ENCODE measurements at regions not wholly inside any gene's neighbourhood (a gene's known extent, or its start where the extent isn't known, plus 50 kb on each side); places are given as distances from the start of the nearest gene placed in this dataset.

DNA sequence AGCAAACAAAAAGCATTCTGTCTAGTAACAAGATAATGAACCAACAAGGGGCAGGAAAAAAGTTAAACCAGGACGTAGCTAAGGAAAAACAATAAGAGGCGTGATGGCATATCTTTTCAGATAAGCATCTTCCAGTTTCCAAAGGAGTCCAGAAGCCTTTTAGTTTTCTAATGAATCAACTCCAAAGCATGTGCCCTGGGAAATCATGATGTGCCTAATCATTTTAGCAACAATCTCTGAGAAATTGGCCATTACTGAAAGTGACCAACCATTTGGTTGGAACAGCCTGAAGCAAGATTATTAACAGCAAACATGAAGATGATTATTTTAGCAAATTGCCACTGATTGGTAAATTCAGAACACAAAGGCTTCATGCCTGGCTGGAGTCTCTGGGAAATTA is 440.9 kb upstream of the MAF start:
- no peak for DNase-seq (ENCODE audit: low read depth in 2 of 2)

DNA sequence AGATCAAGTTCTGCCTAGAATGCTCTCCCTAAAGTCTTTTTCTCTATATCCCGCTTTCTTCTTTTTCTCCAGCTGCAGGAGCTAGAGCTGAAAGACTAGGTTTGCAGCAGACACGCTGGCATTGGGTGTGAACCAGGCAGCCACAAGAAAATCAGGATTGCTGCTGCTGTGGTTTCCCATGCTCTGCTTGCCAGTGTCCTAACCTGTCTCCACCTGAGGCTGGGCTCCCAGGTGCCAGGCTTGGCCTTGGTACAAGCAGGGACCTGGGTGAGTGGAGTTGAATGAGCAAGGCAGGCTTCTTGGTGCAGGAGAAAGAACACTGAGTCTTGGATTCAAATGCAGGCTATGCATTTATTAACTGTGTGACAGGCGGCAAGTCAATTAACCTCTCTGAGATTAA is 440.3 kb upstream of the MAF start:
- no peak for DNase-seq (ENCODE audit: low read depth in 2 of 2)

DNA sequence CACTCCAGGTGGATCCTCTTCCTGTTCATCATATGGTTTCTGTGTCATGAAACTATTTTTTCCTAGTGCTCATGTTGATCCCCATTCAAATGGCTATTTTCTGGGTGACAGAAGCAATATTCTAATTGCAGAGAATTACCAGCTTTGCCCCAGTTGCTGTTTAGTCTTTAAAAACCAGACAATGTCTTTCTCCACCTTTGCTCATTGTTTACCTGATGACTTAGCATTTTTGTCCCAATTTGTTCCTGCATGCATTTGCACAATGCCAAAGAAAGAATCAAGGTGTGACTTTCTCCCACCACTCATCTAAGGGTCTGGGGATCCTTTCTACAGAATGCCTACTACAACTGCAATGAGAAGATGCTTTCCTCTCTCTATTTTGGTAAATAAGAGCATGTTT is 439.9 kb upstream of the MAF start:
- no peak for DNase-seq (ENCODE audit: low read depth in 2 of 2)

DNA sequence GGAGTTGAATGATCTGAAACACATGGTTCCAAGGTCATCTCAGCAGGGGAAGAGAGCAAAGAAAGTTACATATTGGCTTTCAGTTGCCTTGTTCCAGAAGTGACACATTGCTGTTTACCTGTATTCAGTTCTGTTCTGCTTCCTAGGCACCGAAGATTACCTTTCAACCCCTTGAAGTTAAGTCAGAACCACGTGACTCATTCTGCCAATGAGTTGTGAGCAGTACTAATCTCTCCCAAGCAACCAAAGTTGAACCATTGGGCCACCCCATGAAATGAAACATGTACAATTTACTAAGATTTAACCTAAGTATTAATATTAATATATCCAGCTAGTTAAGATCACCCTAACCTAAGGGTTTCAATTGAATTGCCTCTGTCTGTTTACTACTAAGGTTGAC is 439.2 kb upstream of the MAF start:
- DNase-seq (ENCODE audit: low read depth in 2 of 2), result no peak

DNA sequence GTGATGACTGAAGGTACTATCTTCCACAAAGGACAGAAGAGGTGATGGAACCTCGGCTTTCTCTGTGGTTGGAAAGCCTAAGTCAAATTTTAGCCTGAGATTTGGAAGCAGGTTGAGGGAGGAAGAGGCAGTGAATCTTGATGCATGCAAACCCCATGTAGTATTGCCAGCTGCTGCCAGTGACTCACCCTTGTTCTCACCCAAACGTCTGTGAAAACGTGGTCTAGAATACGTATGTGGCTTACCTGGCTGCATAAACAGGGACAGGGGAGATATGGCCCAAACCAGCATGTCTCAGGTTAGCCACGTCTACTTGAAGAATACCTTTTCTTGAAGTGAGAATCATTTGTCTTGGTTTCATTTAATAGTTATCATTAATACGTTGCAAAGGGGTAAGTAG is 438.0 kb upstream of the MAF start:
- no peak for DNase-seq (ENCODE audit: low read depth in 2 of 2)

DNA sequence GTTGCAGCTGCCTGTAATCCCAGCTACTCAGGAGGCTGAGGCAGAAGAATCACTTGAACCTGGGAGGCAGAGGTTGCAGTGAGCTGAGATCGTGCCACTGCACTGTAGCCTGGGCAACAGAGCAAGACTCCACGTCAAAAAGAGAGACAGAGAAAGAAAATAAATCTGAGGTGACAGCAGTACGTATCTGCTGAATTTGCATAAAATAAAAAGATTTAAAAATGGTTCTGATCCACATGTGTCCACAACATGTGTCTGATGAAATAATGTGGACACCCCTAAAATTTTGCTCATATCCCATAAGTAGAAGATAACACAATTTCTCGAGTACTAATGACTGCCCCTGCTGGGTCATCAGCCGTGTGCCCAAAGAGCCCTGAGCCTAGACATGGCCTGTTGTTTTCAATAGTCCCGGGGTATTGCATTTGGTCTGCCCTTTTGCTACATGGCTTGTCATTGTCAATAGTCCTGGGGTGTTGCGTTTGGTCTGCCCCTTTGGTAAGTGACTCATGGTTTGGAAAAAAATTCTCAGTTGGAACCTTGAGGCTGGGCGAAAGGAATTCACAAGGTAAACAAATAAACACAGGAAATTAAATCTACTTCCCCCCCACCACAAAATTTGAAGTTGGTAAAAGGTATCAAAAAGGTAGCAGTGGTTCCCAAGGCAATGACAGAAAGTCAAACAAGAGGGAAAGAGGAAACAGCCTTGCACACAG is 434.6 kb upstream of the MAF start:
- DNase-seq (ENCODE audit: low read depth in 2 of 2), result no peak

DNA sequence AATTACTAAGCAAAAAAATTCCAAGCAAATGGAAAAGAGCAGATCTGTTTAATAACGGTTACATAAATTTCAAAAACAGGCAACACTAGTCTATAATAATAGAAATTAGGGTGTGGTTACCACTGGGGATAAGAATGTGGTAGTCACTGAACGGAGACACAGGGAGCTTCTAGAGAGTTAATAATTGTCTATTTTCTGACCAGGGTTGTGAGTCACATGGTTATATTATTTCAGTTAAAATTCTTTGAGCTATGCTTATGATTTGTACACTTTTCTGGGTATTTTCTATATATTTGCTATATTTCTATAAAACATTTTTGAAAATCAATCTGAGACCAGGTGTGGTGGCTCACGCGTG is 433.9 kb upstream of the MAF start:
- no peak for DNase-seq (ENCODE audit: low read depth in 2 of 2)

DNA sequence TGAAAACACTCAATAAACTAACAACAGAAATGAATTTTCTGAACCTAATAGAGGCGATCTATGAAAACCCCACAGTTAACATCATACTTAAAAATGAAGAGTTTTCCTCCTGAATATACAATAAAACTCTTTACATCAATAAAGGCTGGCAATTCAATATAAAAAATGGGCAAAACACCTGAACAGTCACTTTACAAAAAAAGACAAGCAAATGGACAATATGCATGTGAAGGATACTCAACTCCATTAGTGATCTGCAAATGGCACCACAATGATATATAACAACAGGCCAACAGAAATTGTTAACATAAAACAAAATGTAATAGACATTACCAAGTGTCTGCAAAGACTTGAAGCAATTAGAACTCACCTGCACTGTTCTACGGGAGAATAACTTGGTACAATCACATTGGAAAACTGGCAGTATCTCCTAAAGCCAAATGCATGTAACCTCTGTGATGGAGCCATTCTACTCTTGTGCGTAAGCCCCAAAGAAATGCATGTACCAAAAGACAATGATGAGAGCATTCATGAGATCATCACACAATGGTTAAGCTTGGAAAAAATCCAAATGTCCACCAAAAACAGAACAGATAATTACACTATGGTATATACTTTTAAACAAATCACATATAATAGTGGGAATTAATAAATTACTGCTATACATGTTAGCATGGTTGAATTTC is 433.4 kb upstream of the MAF start:
- DNase-seq (ENCODE audit: low read depth in 2 of 2), result no peak

DNA sequence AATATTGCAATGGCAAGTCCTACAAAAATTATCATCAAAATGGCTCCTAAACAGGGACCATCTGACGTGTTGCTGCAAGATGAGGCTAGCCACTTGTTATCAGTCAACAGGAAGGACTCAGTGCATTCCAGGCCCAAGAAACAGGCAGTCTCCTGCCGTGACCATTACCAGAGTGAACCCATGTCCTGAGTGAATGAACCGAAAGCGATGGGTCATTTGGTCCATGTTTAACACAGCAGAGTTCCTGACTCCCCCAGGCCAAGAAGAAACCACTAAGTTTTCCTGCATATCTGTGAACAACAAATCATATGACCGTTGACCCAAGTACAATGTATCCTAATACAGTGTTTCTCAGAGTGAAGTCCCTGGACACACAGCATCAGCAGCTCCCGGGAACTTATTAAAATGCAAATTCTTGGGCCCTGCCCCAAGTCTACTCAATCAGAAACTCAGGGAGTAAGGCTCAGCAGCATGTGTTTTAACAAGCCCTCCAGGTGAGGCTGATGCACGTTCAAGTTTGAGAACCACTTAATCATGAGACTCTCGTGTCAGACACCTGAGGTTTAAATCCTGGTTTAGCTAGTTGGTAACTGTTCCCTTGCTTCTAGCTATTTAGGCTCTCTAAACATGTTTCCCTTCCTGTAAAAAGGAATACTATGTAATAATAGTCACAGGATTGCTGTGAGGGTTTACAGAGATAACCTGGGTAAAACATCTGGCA is 429.4 kb upstream of the MAF start:
- no peak for DNase-seq (ENCODE audit: low read depth in 2 of 2)

DNA sequence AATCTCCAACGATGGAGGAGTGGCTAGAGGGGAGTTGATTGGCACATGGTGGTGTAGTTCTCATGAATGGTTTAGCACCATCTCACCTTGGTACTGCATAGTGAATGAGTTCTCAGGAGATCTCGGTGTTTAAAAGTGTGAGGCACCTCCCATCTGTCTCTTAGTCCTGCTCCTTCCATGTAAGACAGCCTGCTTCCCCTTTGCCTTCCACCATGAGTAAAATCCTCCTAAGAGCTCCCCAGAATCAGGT is 428.8 kb upstream of the MAF start:
- DNase-seq (ENCODE audit: low read depth in 2 of 2), result no peak

DNA sequence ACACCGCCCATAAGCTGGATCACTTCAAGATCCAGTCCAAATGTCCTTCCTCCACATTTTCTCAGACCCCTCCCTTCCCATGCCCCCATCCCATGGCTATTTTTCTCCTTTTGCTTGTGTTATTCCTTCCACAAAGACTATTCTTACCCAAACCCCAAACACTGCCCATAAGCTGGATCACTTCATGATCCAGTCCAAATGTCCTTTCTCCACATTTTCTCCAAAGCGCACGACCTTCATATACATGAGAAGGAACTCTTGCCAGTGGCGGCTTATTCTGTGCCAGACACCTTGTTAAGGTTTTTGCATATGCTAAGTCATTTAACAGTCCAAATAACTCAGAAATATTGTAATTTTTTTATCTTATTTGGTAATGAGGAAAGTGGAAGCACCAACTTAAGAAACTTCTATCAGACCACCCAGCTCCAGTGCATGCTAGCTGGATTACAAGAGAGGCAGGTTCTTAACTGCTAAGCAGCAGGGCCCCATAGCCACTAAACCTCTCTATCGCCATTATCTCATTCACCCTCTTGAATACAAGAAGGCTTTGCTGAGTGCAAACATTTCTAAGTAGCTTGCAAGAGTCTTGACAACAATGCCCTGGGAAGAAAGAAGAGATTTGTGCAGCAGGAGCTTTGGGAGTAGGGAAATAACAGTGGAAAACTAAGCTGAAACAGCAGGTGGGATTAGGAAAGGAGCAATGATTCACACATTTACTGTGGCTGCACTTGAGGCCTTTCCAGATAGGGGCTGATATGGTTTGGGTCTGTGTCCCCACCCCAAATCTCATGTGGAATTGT is 428.2 kb upstream of the MAF start:
- no peak for DNase-seq (ENCODE audit: low read depth in 2 of 2)

DNA sequence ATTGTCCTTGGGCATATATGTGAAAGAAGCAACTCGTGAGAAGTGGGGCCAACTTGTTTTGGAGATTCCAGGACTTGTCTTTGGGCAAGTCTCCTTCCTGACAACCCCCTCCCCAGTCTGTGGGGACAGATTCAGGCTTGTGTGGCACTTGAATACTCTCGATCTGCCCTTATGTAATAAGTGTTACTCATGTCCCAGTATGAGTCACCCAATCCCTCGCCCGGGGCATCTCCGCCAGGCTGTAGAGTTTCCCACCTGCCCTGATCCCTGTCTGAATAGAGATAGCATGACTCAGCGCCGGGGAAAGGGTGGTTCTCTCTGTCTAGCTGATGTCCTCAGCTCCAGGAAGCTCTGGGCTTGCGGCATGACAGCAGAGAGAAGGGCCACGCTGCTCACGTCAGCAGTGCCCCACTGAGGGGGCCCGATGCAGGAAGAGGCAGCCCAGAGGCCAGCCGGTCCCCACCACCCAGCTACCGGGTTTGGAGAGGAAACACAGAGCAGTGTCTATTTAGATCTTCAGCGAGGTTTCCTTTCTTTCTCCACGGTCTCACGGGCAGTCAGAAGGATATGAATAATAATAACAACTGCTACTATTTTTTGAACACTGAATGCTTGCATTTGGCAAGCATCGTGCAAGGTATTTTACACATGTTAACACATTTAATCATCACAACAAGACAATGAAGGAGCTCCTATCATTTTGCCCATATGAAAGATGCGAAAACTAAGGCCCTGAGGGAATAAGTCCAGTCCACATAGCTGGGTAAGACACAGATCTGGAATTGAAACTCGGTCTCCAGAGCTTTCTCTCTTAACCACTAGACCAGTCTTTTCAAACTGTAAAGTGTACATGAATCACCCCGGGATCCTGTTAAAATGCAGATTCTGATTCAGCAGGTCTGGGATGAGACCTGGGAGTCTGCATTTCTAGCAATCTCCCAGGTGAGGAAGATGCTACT is 426.7 kb upstream of the MAF start:
- DNase-seq (ENCODE audit: low read depth in 2 of 2), result peak; percentile 8 to 10

DNA sequence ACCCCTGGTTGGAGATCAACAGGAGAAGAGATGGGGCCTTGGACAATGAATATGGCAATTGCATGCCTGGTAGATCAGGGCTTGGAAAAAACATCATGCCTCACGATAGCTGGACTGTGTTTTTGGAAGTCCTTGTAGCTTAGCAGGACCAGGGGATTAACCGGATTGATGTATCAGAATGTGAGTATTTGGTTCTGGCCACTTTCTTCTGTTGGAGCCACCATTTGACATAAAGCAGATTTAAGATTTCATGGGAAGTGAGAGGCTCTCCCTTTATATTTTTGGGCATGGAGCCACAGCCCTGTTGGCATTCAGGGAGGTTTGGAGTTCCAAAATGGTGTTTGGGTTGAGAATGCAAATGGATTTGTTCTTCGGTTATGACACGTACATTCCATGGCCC is 424.7 kb upstream of the MAF start:
- DNase-seq (ENCODE audit: low read depth in 2 of 2), result no peak

DNA sequence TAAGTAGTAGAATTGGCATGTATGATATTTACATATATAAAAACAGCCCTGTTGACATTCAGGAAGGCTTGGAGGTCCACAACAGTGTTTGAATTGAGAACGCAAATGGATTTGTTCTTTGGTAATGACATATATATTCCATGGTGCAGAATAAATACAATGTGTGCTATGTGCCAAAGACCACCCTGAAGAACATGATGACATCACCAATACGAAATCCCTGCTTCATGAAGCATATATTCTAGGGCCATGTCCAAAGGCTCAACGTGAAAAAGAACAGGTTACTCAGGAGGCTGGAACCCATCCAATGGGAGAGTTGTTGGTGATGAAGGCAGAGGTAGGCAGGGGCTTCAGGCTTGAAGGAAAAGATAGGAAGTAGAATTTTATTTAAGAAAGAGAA is 423.9 kb upstream of the MAF start:
- DNase-seq (ENCODE audit: low read depth in 2 of 2), result no peak

DNA sequence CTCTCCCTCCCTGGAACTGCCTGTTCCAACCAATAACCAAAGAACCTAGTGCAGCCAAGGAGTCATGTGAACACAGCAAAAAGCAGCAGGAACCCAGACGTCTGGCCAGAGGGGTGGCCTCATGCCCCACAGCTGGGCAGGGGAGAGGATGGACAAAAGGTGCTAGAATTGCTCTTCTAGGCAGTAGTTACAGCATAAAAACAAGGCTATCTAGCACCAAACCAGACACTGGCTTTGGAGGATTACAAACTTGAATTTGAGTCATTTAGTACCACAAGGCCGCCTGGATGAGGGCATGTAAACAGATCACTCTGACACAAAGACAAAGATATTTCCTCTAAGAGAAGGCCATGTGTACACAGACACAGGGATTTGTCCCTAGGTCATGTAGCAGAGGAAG is 423.3 kb upstream of the MAF start:
- DNase-seq (ENCODE audit: low read depth in 2 of 2), result no peak

DNA sequence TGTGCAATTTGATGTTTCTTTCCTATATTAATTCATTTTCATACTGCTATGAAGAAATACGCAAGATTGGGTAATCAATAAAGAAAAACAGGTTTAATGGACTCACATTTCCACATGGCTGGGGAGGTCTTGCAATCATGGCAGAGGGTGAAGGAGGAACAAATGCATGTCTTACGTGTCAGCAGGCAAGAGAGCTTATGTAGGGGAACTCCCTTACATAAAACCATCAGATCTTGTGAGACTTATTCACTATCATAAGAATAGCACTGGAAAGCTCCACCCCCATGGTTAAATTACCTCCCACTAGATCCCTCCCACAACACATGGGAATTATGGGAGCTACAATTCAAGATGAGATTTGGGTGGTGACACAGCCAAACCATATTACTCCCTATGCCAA is 418.9 kb upstream of the MAF start:
- DNase-seq (ENCODE audit: low read depth in 2 of 2), result no peak

DNA sequence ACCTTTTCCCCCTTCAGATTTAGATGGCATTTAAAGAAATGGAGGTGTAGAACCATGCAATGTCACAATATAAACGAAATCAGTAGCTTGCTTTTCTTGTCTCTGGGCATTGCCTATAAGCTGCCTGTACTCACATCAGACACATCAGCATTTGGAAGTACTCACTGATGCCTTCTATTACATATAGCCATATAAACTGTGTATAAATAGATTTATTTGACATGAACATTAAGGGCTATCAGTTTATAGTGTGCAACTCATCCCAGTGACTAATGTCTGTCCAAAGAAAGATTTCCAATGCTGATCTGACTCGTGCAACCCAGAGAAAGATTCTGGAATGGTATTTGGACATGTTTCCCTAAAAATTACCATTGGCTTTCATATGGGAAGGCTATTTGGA is 417.9 kb upstream of the MAF start:
- no peak for DNase-seq (ENCODE audit: low read depth in 2 of 2)

DNA sequence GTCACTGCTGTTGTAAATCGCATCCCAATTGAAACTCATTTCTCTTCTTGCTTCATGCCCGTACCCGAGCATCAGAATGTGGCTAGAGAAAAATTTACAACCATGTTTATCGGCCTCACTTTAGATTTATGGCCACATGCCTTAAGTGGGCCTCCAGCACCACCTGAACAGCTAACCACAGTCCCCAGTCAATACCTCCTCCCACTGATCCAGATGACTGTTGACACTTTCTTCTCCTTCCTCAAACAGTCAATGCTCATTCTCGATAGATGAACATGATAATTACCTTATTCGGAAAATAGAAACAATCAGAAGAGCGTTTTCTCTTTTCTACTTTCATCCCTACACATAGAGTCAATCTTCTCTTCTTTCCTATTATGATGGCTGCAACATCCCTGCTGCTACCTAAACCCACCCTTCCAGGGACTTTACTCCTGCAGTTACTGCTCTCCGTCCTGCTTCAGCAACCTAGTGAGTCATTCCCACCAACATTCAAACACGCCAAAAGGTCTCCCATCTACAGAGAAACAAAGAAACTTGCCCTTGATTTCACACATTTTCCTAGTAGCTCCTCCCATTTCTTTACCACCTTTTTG is 416.3 kb upstream of the MAF start:
- DNase-seq (ENCODE audit: low read depth in 2 of 2), result no peak

DNA sequence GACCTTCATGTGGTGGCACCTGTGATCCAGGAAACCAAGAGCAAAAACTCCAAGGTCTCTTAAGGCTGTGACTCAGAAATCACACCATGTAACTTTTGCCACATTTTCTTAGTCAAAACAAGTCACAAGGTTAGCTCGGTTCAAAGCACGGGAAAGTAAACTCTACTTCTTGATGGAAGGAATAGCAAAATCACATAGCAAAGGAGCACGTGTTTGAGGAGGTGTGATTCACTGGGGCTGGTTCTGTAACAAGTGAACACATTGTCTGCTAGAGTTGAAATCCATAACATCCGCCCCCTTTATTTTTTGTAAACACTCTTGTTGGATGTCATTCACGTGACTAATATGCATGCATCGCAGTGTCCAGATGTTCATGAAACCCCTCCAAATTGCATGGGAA is 415.0 kb upstream of the MAF start:
- no peak for DNase-seq (ENCODE audit: low read depth in 2 of 2)

DNA sequence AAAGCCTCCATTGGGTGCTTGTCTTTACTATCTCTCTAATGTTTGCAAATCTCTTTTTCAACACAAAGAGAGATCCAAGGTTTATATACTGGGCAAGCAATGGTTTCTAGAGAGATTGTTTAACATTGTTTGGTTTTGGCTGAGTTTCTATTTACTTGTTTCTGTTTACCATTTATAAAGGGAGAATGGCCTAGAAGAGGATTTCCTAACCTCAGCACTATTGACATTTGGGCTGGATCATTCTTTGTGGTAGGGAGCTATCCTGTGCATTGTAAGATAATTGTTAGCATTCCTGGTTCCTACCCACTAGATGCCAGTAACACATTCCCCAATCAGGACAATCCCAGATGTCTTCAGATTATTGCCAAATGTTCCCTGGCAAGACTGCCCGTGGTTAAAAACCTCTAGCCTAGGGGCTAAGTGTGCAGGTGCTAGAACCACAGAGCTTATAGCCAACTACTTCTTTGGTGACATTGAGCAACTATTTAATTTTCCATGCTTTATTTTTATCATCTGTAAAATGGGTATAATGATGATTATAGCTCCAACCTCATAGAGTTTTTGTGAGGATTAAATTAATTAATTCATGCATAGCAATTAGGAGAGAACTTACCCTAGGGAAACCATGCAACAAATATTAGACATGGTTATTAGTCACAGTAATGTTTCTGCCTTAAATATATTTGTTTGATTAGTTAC is 413.9 kb upstream of the MAF start:
- DNase-seq (ENCODE audit: low read depth in 2 of 2), result no peak

DNA sequence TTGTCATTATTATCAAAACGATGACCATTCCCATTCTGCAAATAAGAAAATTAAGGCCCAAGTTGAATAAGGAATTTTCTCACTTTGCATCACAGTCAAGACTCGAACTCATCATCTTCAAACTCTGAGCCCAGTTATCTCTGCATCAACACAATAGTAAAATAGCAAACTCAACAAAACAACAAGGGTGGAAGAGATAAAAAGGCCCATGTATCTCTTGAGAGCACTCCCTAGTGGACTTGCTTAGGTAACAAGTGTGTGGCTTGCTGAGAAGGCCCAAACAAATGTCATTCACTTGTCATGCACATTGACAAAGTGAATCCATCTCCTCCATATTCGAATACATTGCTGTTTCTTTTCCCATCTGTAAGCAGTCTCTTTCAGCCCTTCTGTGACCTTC is 412.0 kb upstream of the MAF start:
- DNase-seq (ENCODE audit: low read depth in 2 of 2), result no peak
